Suprapubic skin (tissue), 3 donors: ENCODE measurements at regions not wholly inside any gene's neighbourhood (a gene's known extent, or its start where the extent isn't known, plus 50 kb on each side); places are given as distances from the start of the nearest gene placed in this dataset.

Experiments used
- EP300 ChIP-seq: sonication (generic); formaldehyde crosslinking; IDR thresholded peaks from one replicate; pipeline ENCODE4 v1.6.1; 2017; ENCODE audit warnings: antibody characterized with exemption
- TF ChIP-seq, protein P1 (sequence below), 2 donors: fragments of 200-600 bp in 1 of 2; fragments of 450-650 bp in 1 of 2; sonication (generic) in 1 of 2; IDR thresholded peaks; one replicate each; pipeline ENCODE4 v1.5.1; 2016 to 2019; ENCODE audit warnings: antibody characterized with exemption in 2 of 2, mild to moderate bottlenecking in 1 of 2, moderate library complexity in 1 of 2

DNA sequence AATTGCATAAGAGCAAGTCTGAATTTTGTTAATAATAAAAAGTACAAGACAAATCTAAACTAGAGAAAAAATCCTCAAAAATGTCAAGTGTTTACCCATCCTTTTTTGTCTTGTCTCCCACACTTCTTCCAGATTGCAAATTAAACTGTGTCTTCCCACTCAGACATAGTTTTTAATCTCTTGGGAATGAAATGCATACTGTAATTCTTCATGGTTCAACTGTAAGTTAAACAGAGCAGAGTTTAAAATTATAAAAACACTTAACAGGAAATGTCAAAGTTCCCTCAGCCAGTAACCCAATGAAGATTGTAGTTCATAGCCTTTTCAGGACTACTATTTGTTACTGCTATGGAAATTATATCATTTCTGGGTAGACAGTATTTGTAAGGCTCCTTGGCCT is 171.8 kb downstream of the UBE2E3 start:
- TF ChIP-seq, protein P1, sequence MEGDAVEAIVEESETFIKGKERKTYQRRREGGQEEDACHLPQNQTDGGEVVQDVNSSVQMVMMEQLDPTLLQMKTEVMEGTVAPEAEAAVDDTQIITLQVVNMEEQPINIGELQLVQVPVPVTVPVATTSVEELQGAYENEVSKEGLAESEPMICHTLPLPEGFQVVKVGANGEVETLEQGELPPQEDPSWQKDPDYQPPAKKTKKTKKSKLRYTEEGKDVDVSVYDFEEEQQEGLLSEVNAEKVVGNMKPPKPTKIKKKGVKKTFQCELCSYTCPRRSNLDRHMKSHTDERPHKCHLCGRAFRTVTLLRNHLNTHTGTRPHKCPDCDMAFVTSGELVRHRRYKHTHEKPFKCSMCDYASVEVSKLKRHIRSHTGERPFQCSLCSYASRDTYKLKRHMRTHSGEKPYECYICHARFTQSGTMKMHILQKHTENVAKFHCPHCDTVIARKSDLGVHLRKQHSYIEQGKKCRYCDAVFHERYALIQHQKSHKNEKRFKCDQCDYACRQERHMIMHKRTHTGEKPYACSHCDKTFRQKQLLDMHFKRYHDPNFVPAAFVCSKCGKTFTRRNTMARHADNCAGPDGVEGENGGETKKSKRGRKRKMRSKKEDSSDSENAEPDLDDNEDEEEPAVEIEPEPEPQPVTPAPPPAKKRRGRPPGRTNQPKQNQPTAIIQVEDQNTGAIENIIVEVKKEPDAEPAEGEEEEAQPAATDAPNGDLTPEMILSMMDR (IDR thresholded peaks at IDR 0.05): no peak
- no peak for TF ChIP-seq EP300
